Skeletal muscle cell (primary cell): ENCODE measurements at regions not wholly inside any gene's neighbourhood (a gene's known extent, or its start where the extent isn't known, plus 50 kb on each side); places are given as distances from the start of the nearest gene placed in this dataset.

ENCODE experiments used
- DNase-seq: peaks from one replicate; pipeline ENCODE4 v3.0.0-alpha.2; 2010; ENCODE audit warnings: low read depth
- H3K4me3 ChIP-seq: 2 replicates; pipeline ENCODE4 v1.5.1; 2011; ENCODE audit warnings: low read depth, mild to moderate bottlenecking, control low read depth, low read length, moderate library complexity

DNA sequence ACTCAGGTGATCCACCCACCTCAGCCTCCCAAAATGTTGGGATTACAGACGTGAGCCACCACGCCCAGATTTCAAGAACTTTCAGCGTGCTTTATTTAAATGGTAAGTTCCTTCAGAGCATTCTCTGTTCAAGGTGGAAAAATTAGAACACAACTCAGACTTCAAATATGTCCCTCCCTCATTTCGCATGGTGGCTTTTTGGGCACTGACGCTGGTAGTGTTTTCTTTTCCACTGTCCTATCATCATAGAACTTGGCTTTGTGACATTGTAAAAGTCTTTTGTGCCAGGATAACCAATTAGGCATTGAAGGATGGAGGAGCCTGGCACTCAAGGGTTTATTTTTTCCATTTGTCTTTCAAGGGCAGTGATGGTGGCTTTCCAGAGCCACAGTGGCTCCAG is 190.8 kb downstream of the NUAK1 start:
- H3K4me3 ChIP-seq: no peak overlapping the region
- DNase-seq: no peak

DNA sequence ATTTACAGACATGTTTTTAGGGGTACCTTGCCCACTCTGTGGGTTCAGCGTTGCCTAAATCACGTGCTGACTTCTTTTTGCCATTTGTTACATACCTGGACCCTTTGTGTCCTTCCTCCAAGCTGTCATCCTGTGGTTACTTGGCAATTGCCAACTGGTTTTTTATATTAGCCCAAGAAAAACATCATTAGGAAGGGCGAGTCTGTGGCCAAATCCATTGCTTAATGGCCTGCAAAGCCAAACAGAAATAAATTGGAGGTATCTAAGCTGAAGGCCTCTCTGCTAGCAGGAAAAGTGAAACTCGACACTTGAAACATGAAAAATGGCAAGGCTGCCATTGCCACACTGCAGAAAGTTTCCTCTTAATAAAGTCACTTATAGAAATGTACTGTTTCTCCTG is 190.4 kb downstream of the NUAK1 start:
- no peak overlapping the region for H3K4me3 ChIP-seq
- peak; percentile 25 for DNase-seq

DNA sequence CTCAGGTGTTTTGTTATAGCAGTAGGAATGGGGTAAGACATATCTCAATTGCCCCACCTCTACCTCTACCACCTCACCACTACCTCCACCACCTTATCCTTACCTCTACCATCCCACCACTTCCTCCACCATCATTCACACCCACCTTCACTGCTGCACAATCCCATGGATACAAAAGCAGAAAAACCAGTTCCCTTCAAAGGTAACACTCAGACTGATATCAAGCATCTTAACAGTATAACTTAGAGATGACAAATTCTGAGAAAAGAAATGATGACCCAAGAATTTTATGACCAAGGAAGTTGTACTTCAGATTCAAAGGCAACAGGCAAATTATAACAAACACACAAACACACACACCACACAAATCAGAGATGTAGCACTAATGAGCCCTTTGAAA is 189.4 kb downstream of the NUAK1 start:
- no peak overlapping the region for H3K4me3 ChIP-seq
- no peak for DNase-seq

DNA sequence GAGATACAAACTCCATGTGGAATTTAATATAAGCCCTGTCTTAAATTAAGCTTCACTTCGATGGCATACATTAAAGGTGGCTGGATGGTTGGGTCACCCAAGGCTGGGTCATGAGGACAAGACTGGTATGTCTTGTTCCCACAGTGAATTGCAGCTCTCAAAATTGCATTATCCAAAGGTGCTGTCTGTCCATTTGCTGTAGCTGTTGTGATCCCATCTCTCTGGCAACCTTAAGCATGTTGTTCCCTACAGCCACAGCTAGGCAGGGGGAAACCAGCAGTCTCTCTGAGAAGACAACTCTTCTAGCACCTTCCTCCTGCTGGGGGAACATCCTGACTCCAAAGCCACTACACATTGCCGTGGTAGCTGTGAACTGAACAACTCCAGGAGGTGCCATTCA is 187.0 kb downstream of the NUAK1 start:
- H3K4me3 ChIP-seq: no peak overlapping the region
- no peak for DNase-seq

DNA sequence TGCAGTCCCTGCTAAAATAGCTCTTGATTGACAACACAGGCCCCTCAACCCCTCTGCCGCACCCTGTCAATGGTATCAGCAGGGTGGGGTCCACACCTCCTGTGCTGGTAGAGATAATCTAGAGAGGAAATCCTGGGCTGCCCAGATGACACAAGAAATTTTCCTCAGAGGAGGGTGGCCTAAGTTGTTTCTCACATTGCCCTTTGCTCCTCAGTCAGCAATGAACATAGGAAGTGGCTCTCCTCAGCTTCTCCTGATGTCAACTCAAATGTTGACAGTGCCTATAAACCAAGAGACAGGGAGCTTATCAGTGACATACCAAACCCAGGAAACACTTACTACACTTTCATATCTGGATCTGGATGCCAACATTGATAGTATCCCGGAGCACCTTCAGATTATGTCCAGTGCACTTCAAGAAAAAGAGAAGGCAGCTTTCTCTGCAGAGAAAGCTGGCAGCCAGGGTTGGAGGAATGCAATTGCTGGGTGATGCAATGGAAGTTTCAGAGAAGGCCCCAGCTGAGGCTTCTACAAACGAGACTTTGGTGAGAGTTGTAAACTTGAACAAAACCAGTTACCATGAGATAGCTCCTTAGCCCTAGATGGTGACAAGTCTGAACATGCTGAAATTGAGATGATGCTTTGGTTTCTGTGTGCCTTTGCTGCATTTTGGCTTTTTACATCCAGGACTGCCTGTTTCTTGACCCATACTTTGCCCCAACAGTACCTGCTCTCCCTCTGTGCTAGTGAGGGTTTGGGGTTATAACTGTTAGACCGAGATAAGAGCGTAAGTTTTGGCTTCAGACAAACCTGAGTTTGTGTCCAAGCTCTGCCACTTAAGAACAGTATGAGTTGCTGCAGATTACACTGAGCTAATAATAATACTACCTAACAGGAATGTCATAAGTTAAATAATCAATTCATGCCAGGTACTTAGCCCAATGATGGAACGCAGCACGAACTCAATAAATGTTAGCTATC is 183.5 kb downstream of the NUAK1 start:
- DNase-seq: no peak

DNA sequence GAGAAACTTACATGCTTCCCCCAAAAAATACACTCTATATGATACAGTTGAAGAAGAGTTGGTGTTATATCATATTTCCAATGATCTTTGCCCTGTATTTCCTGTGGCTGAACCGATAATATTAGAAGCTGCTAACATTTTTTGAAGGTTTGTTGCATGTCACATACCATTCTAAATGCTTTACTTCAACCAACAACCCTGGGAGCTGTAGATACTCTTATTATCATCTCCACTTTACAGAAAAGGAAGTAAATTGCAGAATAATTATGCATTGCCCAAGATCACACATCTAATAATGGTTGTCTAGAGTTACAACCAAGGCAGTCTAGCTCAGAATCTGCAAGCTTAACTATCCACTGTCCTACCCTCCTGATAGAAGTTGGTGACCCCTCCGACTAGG is 182.8 kb downstream of the NUAK1 start:
- DNase-seq: no peak
- no peak overlapping the region for H3K4me3 ChIP-seq

More for the DNA sequence above, 183.5 kb downstream of the NUAK1 start:
- H3K4me3 ChIP-seq: no peak overlapping the region

DNA sequence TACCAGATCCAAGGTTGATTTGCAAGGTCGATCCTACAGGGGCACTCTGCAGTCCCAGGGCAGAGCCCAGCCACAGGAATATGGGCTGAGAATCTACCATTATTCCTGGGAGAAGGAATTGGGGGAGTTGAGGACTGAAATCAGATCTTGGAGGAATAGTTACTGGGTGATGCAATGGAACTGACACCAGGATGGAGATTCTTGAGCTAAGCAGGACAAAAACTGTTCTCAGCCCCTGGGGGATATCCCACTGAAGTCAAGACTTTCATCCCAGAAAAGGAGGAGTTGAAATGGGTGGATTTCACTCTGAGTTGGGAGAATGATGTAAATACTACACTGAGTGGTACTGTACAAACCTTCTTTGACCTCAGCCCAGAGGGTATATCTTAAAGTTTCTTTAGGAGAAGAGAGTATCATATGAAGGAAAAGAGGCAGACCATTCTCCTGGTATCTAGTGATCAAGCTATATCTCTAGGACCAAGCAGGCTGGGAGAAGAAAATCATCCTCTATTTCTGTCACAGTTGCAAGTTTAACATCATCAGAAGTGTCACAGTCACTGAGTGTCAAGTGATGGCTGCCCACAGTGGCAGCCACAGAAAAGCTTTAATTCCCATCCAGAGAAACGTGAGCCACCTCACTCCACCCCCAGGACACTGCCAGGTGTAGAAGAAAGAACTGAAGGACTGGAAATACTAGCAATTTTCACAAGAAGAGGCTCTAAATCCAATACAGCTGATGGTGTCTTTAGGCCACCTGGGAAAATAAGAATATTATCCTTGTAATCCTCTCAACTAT is 181.9 kb downstream of the NUAK1 start:
- DNase-seq: no peak
- no peak overlapping the region for H3K4me3 ChIP-seq

DNA sequence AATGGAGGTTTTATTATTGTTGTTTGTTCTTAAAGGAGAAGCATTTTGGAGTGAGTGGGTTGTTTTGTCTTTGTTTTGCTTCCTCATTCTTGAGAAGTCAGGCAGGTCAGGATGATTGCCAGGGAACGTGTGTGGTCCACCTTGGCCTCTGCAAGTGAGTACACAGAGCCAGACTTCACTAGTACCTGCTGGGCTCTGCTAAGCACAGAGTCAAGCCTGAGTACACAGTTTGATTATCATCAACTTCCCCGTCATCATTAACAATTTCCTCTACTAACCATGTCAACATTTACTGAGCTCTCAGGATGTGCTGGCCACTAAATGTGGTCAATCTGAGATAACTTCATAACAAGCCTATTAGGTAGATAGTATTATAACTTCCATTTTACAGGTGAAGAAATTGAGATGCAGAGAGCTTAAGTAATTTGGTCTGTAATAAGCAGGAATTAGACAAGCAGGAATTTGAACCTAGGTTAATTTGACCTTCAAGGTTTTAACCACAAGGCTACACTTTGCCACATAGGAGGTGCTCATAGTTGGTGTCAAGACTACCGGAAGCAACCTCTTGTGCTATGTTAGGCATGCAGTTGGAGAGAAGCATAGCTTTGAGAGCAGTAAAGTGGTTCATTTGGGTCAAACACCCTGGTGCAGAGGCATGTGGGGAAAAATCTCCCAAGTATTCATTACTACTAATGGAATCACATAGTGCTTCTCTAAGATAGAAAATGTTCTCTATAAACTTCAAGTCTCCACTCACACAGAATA is 178.3 kb downstream of the NUAK1 start:
- no peak overlapping the region for H3K4me3 ChIP-seq
- no peak for DNase-seq

DNA sequence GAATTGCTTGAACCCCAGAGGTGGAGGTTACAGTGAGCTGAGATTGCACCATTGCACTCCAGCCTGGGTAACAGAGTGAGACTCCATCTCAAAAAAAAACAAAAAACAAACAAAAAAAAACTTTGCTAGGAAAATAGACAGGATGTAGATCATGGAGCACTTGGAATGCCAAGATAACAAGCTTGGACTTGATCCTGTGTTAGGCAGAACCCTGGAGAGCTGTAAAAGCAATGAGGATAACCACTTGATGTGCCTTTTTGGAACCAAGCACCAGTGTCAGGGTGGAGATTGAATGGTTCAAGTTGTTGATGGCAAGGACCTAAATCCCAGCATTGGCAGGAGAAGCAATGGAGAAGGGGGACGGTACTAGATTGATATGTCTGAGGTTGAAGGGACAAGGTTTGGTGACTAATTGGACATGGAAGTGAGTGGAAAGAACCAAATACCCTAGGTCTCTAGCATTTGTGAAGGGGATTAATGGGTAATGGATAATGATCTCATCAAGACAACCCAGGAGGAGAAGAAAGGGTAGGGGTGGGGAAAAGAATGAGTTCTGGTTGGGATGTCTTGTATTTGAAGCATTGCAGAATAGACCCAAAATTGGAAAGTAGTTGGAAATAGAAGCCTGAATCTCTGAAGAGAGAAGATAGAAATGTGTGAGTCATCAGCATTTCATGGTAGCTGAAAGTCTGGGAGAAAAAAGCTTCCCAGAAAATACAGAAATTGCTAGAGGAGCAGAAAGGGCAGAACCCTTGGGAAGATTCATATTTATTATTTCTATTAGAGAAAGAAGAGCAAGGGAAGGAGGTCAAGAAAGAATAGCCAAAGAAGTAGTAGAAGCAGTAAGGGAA is 176.7 kb downstream of the NUAK1 start:
- no peak for DNase-seq
- no peak overlapping the region for H3K4me3 ChIP-seq

DNA sequence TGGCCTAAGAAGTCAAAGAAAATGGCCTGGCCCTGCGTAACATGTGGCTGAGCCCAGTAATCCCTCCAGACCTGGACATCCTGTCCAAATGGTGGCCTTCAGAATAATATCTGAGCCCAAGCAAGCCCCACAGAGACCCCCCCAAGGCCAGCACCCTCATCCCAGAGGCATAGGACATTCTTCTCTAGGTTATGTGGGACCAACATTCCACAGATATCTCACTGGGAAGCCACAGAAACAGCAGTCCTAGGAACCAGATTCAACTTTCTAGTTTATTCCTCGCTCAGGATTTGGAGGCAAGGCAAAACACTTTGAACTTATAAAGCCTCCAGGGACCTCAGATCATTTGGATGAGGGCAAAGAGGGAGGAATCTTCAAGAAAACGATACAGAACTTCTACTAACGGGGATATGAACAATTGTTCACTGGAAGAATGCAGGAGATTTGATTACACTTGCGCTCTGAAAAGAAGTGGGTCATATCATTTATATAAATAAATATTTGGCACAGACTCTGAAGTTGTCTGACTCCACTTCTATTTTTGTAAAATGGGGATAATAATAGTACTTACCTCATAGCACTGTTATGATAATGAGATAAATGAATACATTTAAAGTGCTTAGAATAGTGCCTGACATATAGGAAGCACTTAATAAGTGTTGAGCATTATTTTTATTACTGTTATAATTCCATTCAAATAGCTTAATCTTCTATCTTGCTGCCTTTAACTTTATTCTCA is 171.5 kb downstream of the NUAK1 start:
- H3K4me3 ChIP-seq: no peak overlapping the region
- DNase-seq: no peak

DNA sequence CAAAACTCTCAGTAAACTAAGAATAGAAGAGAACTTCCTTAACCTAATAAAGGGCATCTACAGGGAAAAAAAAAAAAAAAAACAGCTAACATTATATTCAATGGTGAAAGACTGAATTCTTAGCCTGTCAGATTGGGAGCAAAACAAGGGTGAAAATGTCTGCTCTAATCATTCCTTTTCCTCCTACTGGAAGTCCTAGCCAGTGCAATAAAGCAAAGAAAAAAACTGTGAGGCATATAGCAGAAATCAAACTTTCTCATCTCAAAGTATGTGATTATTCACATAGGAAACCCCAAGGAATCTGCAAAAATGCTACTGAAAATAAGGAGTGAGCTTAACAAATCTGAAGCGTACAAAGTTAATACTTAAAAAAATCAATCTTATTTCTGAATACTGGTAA is 170.7 kb downstream of the NUAK1 start:
- DNase-seq: no peak
- no peak overlapping the region for H3K4me3 ChIP-seq

DNA sequence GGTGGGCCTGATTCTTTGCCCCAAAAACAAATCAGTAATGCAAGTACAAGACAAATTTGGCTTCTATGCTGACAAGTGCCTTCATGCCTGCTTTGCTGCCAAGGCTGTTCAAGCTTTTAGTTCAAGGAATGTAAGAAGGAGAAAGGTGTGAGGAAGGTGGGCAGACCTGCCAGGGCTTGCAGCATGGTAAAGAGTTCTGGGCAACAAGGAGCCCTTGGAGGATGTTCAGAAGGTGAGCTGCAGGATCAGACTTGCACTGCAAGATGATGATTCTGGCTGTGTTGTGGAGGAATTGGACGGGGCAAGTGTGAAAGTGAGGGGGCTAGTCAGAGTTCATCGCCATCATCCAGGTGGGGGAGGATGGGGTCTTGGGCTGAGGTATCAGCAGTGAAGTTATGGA is 167.9 kb downstream of the NUAK1 start:
- no peak overlapping the region for H3K4me3 ChIP-seq
- DNase-seq: no peak

DNA sequence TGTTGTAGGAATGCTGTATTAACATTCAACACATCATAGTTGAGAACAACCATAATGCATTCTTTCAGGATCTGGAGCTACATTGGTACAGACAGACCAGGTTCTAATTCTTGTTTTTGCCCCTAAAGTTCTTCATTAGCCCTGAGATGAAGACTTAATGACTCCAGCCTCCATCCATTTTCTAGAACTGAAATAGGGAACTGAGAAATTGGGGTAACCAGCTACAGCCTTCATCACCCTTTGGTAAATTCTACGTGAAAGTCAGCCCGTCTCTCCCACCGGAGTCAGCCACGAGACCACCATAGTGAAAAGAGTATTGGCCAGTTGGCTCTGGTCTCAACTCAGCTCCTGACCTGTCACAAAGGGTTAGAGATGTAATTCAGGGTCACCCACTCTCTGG is 164.0 kb downstream of the NUAK1 start:
- H3K4me3 ChIP-seq: no peak overlapping the region
- no peak for DNase-seq

DNA sequence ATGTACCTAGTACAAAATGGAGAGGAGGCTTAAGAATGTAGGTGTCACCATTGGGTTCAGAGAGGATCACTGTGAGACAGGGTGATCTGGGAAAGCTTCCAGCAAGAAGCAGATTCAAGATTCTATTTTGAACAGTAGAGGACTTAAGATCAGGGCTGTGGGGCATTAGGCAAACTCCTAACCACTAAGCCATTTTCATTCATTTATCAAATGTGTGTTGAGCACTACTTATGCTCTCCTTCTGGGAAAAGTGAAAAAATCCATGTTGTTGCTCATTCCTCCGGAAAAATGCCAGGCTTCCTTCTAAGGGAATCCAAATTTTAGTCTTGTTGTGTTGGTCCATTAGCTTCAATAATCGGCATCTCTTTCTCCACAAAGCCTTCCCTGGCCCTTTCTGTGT is 163.4 kb downstream of the NUAK1 start:
- DNase-seq: no peak
- no peak overlapping the region for H3K4me3 ChIP-seq

DNA sequence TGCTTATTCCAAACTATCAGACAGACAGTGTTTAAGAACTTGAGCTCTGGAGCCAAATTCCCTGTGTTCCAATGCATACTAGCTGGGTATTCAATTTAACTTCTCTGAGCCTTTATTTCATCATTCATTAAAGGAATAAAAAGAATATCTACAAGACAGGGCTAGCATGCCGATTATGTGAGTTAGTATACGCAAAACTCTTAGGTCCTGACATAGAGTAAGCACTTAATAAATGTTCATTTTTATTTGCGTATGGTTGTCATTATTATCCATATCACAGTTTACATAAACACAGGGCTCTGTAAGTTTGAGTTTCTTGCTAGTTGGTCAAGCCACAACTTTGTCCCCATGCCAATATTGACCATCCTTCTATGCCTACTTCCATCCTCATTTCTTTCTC is 161.5 kb downstream of the NUAK1 start:
- no peak for DNase-seq
- no peak overlapping the region for H3K4me3 ChIP-seq

DNA sequence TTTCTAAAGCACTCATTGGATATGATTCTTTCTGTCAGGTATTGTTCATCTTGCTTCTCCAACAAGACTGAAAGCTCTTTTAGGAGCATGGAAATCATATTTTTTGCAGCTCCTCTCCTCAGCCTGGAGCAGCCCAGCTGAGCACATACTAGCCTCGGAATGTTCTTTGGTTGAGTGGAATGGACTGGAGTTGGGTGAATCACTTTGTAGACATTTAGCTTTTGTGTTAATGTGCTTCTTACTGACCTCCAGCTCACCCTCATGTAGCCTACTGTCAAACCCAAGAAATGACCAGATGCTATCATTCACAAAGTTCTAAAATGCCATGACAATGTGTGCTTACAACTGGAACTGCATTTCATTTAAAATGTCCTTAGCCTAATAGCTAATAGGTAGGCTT is 161.1 kb downstream of the NUAK1 start:
- DNase-seq: peak; percentile 75
- no peak overlapping the region for H3K4me3 ChIP-seq

DNA sequence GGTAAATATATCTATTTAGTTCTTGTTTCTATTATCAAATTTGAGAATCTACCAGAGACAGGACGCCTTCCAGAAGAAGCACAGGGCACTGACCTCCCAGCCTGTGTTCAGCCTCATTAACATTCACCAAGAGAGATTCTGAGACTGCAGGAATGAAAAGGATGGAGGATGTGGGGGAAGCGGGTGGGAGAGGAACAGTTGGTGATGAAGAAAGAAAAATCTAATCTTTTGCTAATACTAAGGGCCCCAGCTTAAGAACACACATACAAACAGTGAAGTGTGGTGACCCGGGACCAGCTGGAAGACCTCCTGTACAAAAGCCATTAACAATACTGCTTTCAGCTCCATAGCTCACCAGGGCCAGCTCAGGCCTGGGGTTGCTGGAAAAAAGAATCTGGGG is 160.5 kb downstream of the NUAK1 start:
- H3K4me3 ChIP-seq: no peak overlapping the region
- no peak for DNase-seq

DNA sequence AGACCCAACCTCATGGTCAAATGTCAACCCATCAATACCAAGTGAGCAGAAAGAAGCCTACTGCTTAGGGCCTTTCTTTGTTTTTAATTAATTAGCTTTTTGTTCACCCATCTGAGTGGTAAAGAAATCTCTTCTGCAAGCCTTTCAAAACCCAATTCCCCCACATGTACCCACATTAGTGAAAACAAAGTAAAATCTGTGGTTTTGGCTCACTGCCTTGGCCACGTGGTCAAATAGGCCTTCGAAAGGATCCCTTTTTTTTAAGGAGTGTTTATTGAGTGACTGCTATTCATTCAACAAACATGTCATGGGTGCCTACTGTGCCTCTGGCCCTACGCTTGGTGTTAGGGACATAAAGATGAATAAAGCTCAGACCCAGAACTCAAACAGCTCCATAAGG is 160.1 kb downstream of the NUAK1 start:
- DNase-seq: no peak
- H3K4me3 ChIP-seq: no peak overlapping the region
